Neural progenitor cell (in vitro differentiated cells): ENCODE measurements at regions not wholly inside any gene's neighbourhood (a gene's known extent, or its start where the extent isn't known, plus 50 kb on each side); places are given as distances from the start of the nearest gene placed in this dataset.

ENCODE experiments used
- CTCF ChIP-seq: fragments of 200-600 bp; sonication (generic); IDR thresholded peaks from 2 replicates; pipeline ENCODE4 v1.5.1; 2017; ENCODE audit warnings: antibody characterized with exemption, mild to moderate bottlenecking
- EZH2 ChIP-seq: fragments of 200-600 bp; sonication (generic); IDR thresholded peaks from 2 replicates; pipeline ENCODE4 v1.6.1; 2017; ENCODE audit warnings: antibody characterized with exemption, mild to moderate bottlenecking, moderate library complexity
- EZH2phosphoT487 ChIP-seq: fragments of 200-600 bp; sonication (generic); IDR thresholded peaks from 2 replicates; pipeline ENCODE4 v1.6.1; 2017; ENCODE audit warnings: antibody characterized with exemption

GRCh38 chr17:79552824-79553223 is 58.0 kb downstream of the RBFOX3 start:
- TF ChIP-seq CTCF (no peak), EZH2phosphoT487 (no peak), EZH2 (no peak)
